Loucy (cell line): ENCODE measurements at regions not wholly inside any gene's neighbourhood (a gene's known extent, or its start where the extent isn't known, plus 50 kb on each side); places are given as distances from the start of the nearest gene placed in this dataset.
"Not testable (repeated sequence)": the region's sequence is repeated elsewhere in the genome, so short reads cannot be mapped to it uniquely, and the experiment has no call there.

Source experiments
- H2AFZ ChIP-seq: fragments of 200-600 bp; sonication (generic); 2 replicates; pipeline ENCODE4 v1.6.0; 2016; ENCODE audit warnings: antibody characterized with exemption, mild to moderate bottlenecking, low read length, moderate library complexity
- H3F3A ChIP-seq: fragments of 200-600 bp; 2 replicates; pipeline ENCODE4 v1.6.0; 2016; ENCODE audit warnings: antibody characterized with exemption, low read depth, mild to moderate bottlenecking
- H3K27me3 ChIP-seq: fragments of 200-600 bp; sonication (generic); 2 replicates; pipeline ENCODE4 v1.6.1; 2014; ENCODE audit warnings: low read length, mild to moderate bottlenecking; ENCODE audit not compliant: insufficient read depth, poor library complexity, severe bottlenecking
- H3K36me3 ChIP-seq: fragments of 200-600 bp; sonication (generic); 2 replicates; pipeline ENCODE4 v1.6.1; 2016; ENCODE audit warnings: low read length; ENCODE audit not compliant: insufficient read depth
- H3K4me1 ChIP-seq: fragments of 200-600 bp; sonication (generic); 2 replicates; pipeline ENCODE4 v1.5.1; 2014; ENCODE audit warnings: low read length, mild to moderate bottlenecking; ENCODE audit not compliant: insufficient read depth, poor library complexity, severe bottlenecking
- H3K4me2 ChIP-seq: fragments of 200-600 bp; sonication (generic); 2 replicates; pipeline ENCODE4 v1.6.0; 2014; ENCODE audit warnings: antibody characterized with exemption, low read length, low read depth, mild to moderate bottlenecking; ENCODE audit not compliant: poor library complexity, severe bottlenecking
- H3K4me3 ChIP-seq: fragments of 200-600 bp; sonication (generic); 2 replicates; pipeline ENCODE4 v1.5.1; 2014; ENCODE audit warnings: low read length, mild to moderate bottlenecking, mixed read lengths; ENCODE audit not compliant: poor library complexity, severe bottlenecking
- H3K79me2 ChIP-seq: fragments of 200-600 bp; sonication (generic); 2 replicates; pipeline ENCODE4 v1.6.1; 2014; ENCODE audit warnings: low read length; ENCODE audit not compliant: insufficient read depth
- H3K9ac ChIP-seq: fragments of 200-600 bp; sonication (generic); 2 replicates; pipeline ENCODE4 v1.6.0; 2014; ENCODE audit warnings: mild to moderate bottlenecking, low read depth, low read length, moderate library complexity; ENCODE audit not compliant: poor library complexity, severe bottlenecking
- H3K9me2 ChIP-seq: fragments of 200-600 bp; sonication (generic); replicated peaks from 2 replicates; pipeline ENCODE4 v1.6.1; 2016; ENCODE audit warnings: low read depth, low read length, mixed read lengths
- H3K9me3 ChIP-seq: fragments of 200-600 bp; sonication (generic); 2 replicates; pipeline ENCODE4 v1.6.1; 2014; ENCODE audit warnings: mild to moderate bottlenecking, antibody characterized with exemption, low read length, low read depth; ENCODE audit not compliant: insufficient read depth
- H4K20me1 ChIP-seq: fragments of 200-600 bp; sonication (generic); 2 replicates; pipeline ENCODE4 v1.6.0; 2014; ENCODE audit warnings: antibody characterized with exemption, low read length, mild to moderate bottlenecking; ENCODE audit not compliant: insufficient read depth, poor library complexity, severe bottlenecking
- CTCF ChIP-seq: fragments of 200-600 bp; sonication (generic); conservative IDR thresholded peaks from 2 replicates; pipeline ENCODE4 v1.5.1; 2014; ENCODE audit warnings: mild to moderate bottlenecking, antibody characterized with exemption, low read length
- EZH2phosphoT487 ChIP-seq: fragments of 200-600 bp; IDR thresholded peaks from 2 replicates; pipeline ENCODE4 v1.6.1; 2018; ENCODE audit warnings: antibody characterized with exemption, mild to moderate bottlenecking, moderate library complexity, borderline replicate concordance

- H3K4me1 ChIP-seq, H3K36me3 ChIP-seq, H2AFZ ChIP-seq, H3F3A ChIP-seq, H3K9me2 ChIP-seq, H3K27me3 ChIP-seq, H3K4me3 ChIP-seq, H3K4me2 ChIP-seq, H3K9ac ChIP-seq, H4K20me1 ChIP-seq, H3K9me3 ChIP-seq: not testable (repeated sequence)
- peaks cover 74% of the 10 kb centered on the region for H3K79me2 ChIP-seq
Measured at GRCh38 chr14:105917136-105917932, 391.0 kb downstream of the TMEM121 start.

GRCh38 chr14:105917933-105918436 is 391.6 kb downstream of the TMEM121 start:
- Histone ChIP-seq H3K4me3 (no peak overlapping the region), H3F3A (no peaks in the 10 kb centered on the region), H2AFZ (no peak overlapping the region), H4K20me1 (peaks cover 2% of the 10 kb centered on the region), H3K4me1 (no peaks in the 10 kb centered on the region), H3K9me3 (no peaks in the 10 kb centered on the region), H3K9ac (no peak overlapping the region), H3K9me2 (no peaks in the 10 kb centered on the region), H3K4me2 (no peak overlapping the region), H3K79me2 (peaks cover 68% of the 10 kb centered on the region), H3K36me3 (peaks cover 7% of the 10 kb centered on the region; the same call in 1 of the 2 replicates), H3K27me3 (no peaks in the 10 kb centered on the region)
- TF ChIP-seq CTCF (no peak), EZH2phosphoT487 (no peak)

- H3F3A ChIP-seq = no peaks in the 10 kb centered on the region
- H3K9ac ChIP-seq = no peak overlapping the region
- peaks cover 2% of the 10 kb centered on the region for H4K20me1 ChIP-seq
- H2AFZ ChIP-seq = no peak overlapping the region
- no peak overlapping the region for H3K4me2 ChIP-seq
- peaks cover 61% of the 10 kb centered on the region for H3K79me2 ChIP-seq
- no peak overlapping the region for H3K4me3 ChIP-seq
- no peak for TF ChIP-seq CTCF
- TF ChIP-seq EZH2phosphoT487 = no peak
- H3K4me1 ChIP-seq = no peaks in the 10 kb centered on the region
- H3K36me3 ChIP-seq = peaks cover 8% of the 10 kb centered on the region; the same call in 1 of the 2 replicates
- H3K9me3 ChIP-seq = no peaks in the 10 kb centered on the region
- no peaks in the 10 kb centered on the region for H3K9me2 ChIP-seq
- H3K27me3 ChIP-seq = no peaks in the 10 kb centered on the region
Measured at GRCh38 chr14:105918496-105919262, 392.3 kb downstream of the TMEM121 start.
